ENCODE measurements at regions not wholly inside any gene's neighbourhood (a gene's known extent, or its start where the extent isn't known, plus 50 kb on each side); places are given as distances from the start of the nearest gene placed in this dataset.

DNA sequence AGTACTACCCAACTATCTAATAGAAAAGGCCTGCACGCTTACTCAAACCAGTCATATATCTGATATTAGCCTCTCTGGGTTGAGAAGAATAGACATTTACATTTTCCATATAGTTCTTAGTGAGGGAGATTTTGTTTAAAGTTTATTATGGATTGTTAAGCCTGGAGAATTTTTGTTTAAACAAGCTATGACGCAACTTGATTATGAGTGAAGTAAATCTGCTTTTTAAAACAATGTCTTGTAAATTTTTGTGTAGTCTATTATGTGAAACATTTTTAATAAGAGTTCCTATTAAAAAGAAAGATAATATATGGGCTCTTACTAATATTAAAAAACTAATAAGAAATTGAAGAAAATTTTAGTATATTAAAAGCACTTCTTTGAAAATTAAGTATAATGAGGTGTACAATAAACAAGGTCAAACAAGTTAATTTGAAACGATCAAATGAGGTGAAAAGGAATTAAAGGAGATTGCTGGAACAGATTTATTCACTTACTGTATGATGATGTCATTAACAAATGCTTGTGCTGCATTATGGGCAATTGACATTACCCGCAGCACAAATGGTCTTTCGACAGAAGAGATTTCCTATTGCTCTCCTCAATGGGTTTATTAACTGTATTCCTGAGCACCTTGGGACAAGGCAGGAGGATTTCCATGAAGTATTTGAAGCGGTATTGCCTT lies 229.2 kb upstream of the SMIM21 start:
- H3K4me1 ChIP-seq, result no peaks in the 10 kb centered on the region
- TF ChIP-seq, protein P1, sequence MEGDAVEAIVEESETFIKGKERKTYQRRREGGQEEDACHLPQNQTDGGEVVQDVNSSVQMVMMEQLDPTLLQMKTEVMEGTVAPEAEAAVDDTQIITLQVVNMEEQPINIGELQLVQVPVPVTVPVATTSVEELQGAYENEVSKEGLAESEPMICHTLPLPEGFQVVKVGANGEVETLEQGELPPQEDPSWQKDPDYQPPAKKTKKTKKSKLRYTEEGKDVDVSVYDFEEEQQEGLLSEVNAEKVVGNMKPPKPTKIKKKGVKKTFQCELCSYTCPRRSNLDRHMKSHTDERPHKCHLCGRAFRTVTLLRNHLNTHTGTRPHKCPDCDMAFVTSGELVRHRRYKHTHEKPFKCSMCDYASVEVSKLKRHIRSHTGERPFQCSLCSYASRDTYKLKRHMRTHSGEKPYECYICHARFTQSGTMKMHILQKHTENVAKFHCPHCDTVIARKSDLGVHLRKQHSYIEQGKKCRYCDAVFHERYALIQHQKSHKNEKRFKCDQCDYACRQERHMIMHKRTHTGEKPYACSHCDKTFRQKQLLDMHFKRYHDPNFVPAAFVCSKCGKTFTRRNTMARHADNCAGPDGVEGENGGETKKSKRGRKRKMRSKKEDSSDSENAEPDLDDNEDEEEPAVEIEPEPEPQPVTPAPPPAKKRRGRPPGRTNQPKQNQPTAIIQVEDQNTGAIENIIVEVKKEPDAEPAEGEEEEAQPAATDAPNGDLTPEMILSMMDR (IDR thresholded peaks at IDR 0.05), result no peak
- no peak for TF ChIP-seq POLR2A (IDR thresholded peaks at IDR 0.05)
- no peak overlapping the region for H3K4me3 ChIP-seq
- no peaks in the 10 kb centered on the region for H3K36me3 ChIP-seq (ENCODE audit: low read depth, missing control alignments)
- H3K27me3 ChIP-seq, result no peaks in the 10 kb centered on the region
- intact Hi-C loops (cut with DNase I; ENCODE audit: low total_unique reads), result no loop called here
- H3K9me3 ChIP-seq, result no peaks in the 10 kb centered on the region
- DNase-seq, result no peak
- no peak overlapping the region for H3K27ac ChIP-seq
- 88 to 89% methylated on average over 6 of the region's 6 CpGs for WGBS, 2 donors

DNA sequence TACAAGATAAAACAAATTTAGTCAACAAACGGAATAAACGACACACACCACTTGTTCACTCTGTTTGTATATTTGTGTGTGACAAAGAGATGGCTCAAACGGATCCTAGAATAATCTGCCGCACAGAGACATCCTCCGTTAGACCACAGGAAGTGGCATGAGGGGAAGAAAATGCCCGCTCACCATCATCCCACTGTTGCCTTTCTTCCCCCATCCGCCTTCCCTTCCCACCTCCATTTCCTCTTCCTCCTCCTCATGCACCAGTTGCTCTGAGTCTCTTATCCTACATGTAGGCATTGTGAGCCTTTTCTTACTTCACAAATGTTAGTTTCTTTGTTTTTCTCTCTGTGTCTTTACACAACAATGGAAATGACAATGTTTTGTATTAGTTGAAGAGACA lies 228.5 kb upstream of the SMIM21 start:
- Histone ChIP-seq H3K27me3 (no peaks in the 10 kb centered on the region), H3K27ac (no peak overlapping the region), H3K9me3 (no peaks in the 10 kb centered on the region), H3K4me1 (no peaks in the 10 kb centered on the region), H3K36me3 (ENCODE audit: low read depth, missing control alignments) (no peaks in the 10 kb centered on the region), H3K4me3 (no peak overlapping the region)
- DNase-seq, result no peak
- intact Hi-C loops (cut with DNase I; ENCODE audit: low total_unique reads), result no loop called here
- WGBS, 2 donors, result 77 to 87% methylated on average over 7 of the region's 7 CpGs
- no peak for TF ChIP-seq POLR2A (IDR thresholded peaks at IDR 0.05)
- TF ChIP-seq, protein P1 (IDR thresholded peaks at IDR 0.05), result no peak

DNA sequence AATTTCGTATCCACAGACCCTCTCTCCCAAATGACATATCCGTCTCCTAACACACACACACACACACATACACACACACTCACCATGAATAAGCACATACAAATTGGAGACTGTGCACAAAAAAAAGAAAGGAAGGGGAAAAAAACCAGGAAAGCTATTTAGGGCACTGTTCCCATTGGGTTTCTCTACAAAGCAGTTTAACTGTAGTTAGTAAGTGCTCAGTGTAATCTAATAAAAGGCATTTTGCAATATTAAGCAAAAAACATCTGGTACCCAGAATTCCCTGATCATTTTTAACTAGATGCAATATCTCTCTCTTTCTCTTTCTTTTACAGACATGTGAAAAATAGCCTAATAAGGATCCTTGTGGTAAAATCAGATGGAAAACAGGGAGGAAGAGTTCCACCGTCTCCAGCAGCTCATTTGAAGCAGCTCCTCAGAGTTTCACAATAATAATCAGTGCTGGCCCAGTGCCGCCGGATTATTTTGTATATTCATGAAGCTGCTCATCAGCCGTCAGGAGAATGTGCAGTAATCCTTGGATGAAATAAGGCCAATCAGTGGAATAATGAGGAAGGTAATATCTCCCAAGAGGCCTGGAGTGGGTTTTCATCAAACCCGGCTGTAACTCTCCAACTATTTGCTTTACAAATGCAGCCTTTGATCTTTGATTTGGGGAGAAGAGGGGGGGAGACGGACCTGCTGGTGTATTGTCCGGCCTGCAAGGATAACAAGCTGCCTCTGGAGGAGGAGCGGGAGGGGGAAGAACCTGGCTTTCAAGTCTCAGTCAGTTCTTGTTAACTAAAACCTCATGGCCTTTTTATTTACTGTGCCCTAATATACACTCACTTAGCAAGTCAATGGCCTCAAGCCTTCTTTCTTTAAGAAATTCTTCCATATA lies 227.6 kb upstream of the SMIM21 start:
- Histone ChIP-seq H3K36me3 (ENCODE audit: low read depth, missing control alignments) (no peaks in the 10 kb centered on the region), H3K27ac (no peak overlapping the region), H3K4me1 (no peaks in the 10 kb centered on the region), H3K9me3 (no peaks in the 10 kb centered on the region), H3K27me3 (no peaks in the 10 kb centered on the region), H3K4me3 (no peak overlapping the region)
- 46 to 52% methylated on average over 10 of the region's 10 CpGs for WGBS, 2 donors
- DNase-seq, result peak; percentile 56
- intact Hi-C loops (cut with DNase I; ENCODE audit: low total_unique reads), result no loop called here
- TF ChIP-seq, protein P1 (IDR thresholded peaks at IDR 0.05), result no peak
- TF ChIP-seq POLR2A (IDR thresholded peaks at IDR 0.05), result no peak

DNA sequence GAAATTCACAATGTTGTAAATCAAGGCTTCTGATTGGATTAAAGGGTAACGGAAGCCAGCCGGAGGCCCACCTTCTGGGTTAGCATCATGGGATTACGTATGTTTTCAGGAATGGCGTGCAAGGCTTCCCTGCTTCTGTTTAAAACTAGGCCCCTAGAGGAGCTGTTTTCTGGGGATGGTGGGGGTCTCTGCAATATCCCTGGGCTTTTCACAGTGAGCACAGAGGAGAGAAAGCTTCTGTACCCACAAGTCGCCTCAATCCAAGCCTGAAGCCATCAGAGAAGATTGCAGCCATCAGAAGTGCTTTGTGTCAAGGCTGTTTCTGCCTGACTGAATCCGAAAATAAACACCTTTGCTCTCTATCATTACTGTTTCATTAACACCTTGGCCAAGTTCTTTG lies 226.9 kb upstream of the SMIM21 start:
- no peak overlapping the region for H3K4me3 ChIP-seq
- H3K27ac ChIP-seq, result no peak overlapping the region
- no peaks in the 10 kb centered on the region for H3K4me1 ChIP-seq
- H3K9me3 ChIP-seq, result no peaks in the 10 kb centered on the region
- DNase-seq, result no peak
- H3K36me3 ChIP-seq (ENCODE audit: low read depth, missing control alignments), result no peaks in the 10 kb centered on the region
- WGBS, 2 donors, result 91% methylated on average over 5 to 6 of the region's 6 CpGs
- intact Hi-C loops (cut with DNase I; ENCODE audit: low total_unique reads), result no loop called here
- TF ChIP-seq, protein P1 (IDR thresholded peaks at IDR 0.05), result no peak
- TF ChIP-seq POLR2A (IDR thresholded peaks at IDR 0.05), result no peak
- H3K27me3 ChIP-seq, result no peaks in the 10 kb centered on the region
